MCF 10A (cell line): ENCODE measurements at regions not wholly inside any gene's neighbourhood (a gene's known extent, or its start where the extent isn't known, plus 50 kb on each side); places are given as distances from the start of the nearest gene placed in this dataset.

Experiments used
- BruUV-seq: library from RNA; stranded (reverse); fragments of 400-500 nt; replicated peaks from 2 replicates; lab custom pipeline; 2021; lab: Mats Ljungman, UMichigan
- CTCF ChIA-PET: fragments of 300-600 bp; sonication (Branson Sonifier 250); formaldehyde crosslinking; extraction: SDS; loops from one replicate; lab custom pipeline; 2021; ENCODE audit warnings: antibody characterized with exemption, inconsistent platforms; lab: Yijun Ruan, JAX
- POLR2A ChIA-PET: fragments of 300-600, 350-650 bp; sonication (Branson Sonifier 250); formaldehyde crosslinking; extraction: SDS; loops from one replicate; lab custom pipeline; 2020; ENCODE audit warnings: antibody characterized with exemption, inconsistent platforms; lab: Yijun Ruan, JAX
- DNase-seq: peaks from one replicate; pipeline ENCODE4 v3.0.0-alpha.2; 2018; ENCODE audit not compliant: unreplicated experiment
- H3K27ac Mint-ChIP-seq: one replicate; pipeline ENCODE4 v1.8.0; 2022; ENCODE audit warnings: mild to moderate bottlenecking, low read depth, mixed read lengths; ENCODE audit not compliant: unreplicated experiment
- H3K27me3 Mint-ChIP-seq: one replicate; pipeline ENCODE4 v1.8.0; 2022; ENCODE audit warnings: mixed read lengths; ENCODE audit not compliant: insufficient read depth, unreplicated experiment
- H3K36me3 Mint-ChIP-seq: one replicate; pipeline ENCODE4 v1.8.0; 2022; ENCODE audit warnings: mild to moderate bottlenecking, moderate library complexity, mixed read lengths; ENCODE audit not compliant: insufficient read depth, unreplicated experiment
- H3K4me1 Mint-ChIP-seq: one replicate; pipeline ENCODE4 v1.8.0; 2022; ENCODE audit warnings: mixed read lengths; ENCODE audit not compliant: insufficient read depth, unreplicated experiment
- H3K4me3 Mint-ChIP-seq: one replicate; pipeline ENCODE4 v1.8.0; 2022; ENCODE audit warnings: mild to moderate bottlenecking, moderate library complexity, mixed read lengths; ENCODE audit not compliant: unreplicated experiment
- H3K9me3 Mint-ChIP-seq: one replicate; pipeline ENCODE4 v1.8.0; 2022; ENCODE audit warnings: mixed read lengths; ENCODE audit not compliant: unreplicated experiment
- intact Hi-C: fragments of 100-400 bp; cut with micrococcal nuclease; formaldehyde crosslinking; loops from 2 replicates; pipeline ENCODE4 v1.14.1; 2022
- TF ChIP-seq, protein P1 (sequence below): fragments of 200-600 bp; IDR thresholded peaks from one replicate; pipeline ENCODE4 v1.8.0; 2022; ENCODE audit warnings: antibody characterized with exemption, mild to moderate bottlenecking; ENCODE audit not compliant: unreplicated experiment

DNA sequence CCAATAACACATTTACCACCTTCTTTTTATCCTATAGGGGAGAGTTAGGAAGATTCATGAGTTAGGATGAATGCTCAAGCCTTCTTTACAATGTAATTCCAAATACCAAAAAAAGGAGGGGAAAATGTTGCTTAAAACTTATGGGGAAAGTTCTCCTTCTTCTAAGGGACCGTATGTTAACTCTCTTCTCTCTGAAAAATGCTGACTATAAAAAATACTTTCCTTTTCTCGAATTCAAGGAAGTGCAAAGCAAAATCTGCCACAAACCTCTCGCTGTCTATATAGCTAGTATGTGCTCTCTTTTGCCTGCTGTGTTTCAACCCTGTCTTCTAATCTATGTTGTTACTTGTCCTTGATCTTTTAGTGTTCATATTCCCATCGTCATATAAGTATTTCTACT lies 768.6 kb upstream of the C9orf72 start:
- Mint-ChIP-seq H3K4me1 (no peaks in the 10 kb centered on the region), H3K9me3 (peaks cover under 1% of the 10 kb centered on the region), H3K27ac (no peak overlapping the region), H3K36me3 (no peaks in the 10 kb centered on the region), H3K27me3 (no peaks in the 10 kb centered on the region), H3K4me3 (no peak overlapping the region)
- CTCF ChIA-PET: interaction anchor here (0.6 kb wide), 1 partner anchor 28 kb away, joined by 6 read pairs; no protein-coding TSS in a partner anchor
- DNase-seq: no peak
- TF ChIP-seq, protein P1, sequence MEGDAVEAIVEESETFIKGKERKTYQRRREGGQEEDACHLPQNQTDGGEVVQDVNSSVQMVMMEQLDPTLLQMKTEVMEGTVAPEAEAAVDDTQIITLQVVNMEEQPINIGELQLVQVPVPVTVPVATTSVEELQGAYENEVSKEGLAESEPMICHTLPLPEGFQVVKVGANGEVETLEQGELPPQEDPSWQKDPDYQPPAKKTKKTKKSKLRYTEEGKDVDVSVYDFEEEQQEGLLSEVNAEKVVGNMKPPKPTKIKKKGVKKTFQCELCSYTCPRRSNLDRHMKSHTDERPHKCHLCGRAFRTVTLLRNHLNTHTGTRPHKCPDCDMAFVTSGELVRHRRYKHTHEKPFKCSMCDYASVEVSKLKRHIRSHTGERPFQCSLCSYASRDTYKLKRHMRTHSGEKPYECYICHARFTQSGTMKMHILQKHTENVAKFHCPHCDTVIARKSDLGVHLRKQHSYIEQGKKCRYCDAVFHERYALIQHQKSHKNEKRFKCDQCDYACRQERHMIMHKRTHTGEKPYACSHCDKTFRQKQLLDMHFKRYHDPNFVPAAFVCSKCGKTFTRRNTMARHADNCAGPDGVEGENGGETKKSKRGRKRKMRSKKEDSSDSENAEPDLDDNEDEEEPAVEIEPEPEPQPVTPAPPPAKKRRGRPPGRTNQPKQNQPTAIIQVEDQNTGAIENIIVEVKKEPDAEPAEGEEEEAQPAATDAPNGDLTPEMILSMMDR: no peak
- intact Hi-C loops: no loop called here
- BruUV-seq: no TSS peak
- POLR2A ChIA-PET: no interaction called here

DNA sequence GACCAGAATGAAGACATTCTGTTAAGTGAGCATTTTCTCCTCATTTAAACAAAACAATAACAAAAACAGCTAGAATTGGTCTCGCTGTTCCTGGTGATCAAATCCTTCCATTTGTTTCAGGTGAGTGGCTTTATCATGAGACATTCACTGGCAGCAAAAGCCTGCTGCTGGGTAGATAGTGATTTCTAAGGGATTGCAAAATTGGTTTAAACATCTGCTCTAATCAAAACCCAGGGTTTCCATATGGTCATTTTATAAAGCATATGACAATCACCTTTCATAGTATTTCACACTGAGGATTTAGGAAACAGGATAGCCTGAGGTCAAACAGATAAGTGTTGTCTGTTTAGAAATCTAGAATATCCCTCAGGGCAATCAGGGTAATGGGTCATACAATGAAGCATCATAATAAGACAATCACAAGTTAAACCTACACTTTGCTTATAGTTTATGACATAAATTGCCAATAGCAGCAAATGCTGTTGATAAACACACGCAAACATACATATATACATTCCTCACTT lies 769.6 kb upstream of the C9orf72 start:
- intact Hi-C loops: no loop called here
- Mint-ChIP-seq H3K9me3 (peaks cover 8% of the 10 kb centered on the region), H3K4me1 (no peaks in the 10 kb centered on the region), H3K4me3 (no peak overlapping the region), H3K36me3 (no peaks in the 10 kb centered on the region), H3K27me3 (no peaks in the 10 kb centered on the region), H3K27ac (no peak overlapping the region)
- DNase-seq: no peak
- TF ChIP-seq, protein P1: no peak
- ChIA-PET POLR2A (no interaction called here), CTCF (interaction anchor here (0.6 to 0.9 kb wide), 3 partner anchors 11 to 80 kb away, joined by 3 to 8 read pairs (median 4); no protein-coding TSS in a partner anchor)
- no TSS peak for BruUV-seq

DNA sequence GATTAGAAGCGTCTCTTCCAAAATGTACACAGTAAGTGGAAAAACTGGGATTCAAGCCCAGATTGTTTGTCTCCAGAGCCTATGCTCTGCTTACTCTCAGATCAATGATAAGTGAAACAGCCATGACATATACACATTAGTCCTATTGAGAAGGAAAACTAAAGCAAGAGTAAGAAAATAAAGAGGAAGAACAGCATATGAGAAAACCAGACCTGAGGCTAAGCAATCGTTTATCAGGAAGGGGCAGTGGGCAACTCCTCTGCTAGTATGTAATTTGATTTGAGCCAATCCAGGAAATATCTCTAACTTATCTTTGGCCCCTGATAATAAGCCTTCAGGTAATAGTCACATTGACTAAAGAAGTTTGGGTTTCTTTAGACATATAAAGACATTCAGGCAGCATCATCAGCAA lies 789.9 kb upstream of the C9orf72 start:
- CTCF ChIA-PET: no interaction called here
- H3K36me3 Mint-ChIP-seq: no peaks in the 10 kb centered on the region
- H3K27ac Mint-ChIP-seq: no peak overlapping the region
- TF ChIP-seq, protein P1: no peak
- peaks cover 4% of the 10 kb centered on the region for H3K4me1 Mint-ChIP-seq
- H3K9me3 Mint-ChIP-seq: no peaks in the 10 kb centered on the region
- no peak for DNase-seq
- POLR2A ChIA-PET: interaction anchor here (0.6 kb wide), 1 partner anchor 836 kb away, joined by 3 read pairs; no protein-coding TSS in a partner anchor
- intact Hi-C loops: no loop called here
- BruUV-seq: no TSS peak
- H3K27me3 Mint-ChIP-seq: no peaks in the 10 kb centered on the region
- no peak overlapping the region for H3K4me3 Mint-ChIP-seq

DNA sequence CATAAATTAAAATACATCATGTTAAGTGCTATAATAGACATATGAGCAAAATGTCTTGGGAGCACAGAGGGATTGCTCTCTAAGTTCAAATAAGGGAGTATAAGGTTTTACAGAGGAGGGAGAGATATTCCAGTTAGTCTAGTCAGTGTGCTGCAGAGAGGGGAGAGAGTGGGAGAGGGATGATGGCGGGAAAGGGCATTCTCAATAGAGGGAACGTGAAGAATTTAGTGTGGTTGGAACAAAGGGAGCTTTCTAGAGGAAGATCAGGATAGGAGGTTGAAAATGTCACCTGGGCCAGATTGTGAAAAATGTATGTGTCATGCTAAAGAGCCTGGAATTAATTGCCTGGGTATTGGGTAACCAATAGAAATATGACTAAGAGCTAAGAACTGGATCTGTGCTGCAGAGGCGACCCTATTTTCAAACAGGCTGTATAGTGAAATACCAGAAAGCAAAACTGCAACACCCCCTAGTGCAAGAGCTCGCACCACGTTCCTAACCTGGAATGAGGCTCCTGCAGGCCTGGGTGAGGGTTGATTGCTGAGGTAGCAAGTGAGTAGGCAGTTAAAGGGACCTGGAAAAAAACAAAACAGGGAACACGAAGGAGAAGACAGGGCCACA lies 791.8 kb upstream of the C9orf72 start:
- Mint-ChIP-seq H3K4me1 (peaks cover 4% of the 10 kb centered on the region), H3K27me3 (no peaks in the 10 kb centered on the region), H3K27ac (no peak overlapping the region), H3K9me3 (no peaks in the 10 kb centered on the region), H3K4me3 (no peak overlapping the region), H3K36me3 (no peaks in the 10 kb centered on the region)
- CTCF ChIA-PET: interaction anchor here (0.7 to 1.7 kb wide), 3 partner anchors 153 to 640 kb away, joined by 3 to 5 read pairs (median 4); no protein-coding TSS in a partner anchor
- DNase-seq: peak; percentile 47
- POLR2A ChIA-PET: no interaction called here
- TF ChIP-seq, protein P1: no peak
- BruUV-seq: no TSS peak
- intact Hi-C loops: no loop called here
